ENCODE measurements at regions not wholly inside any gene's neighbourhood (a gene's known extent, or its start where the extent isn't known, plus 50 kb on each side); places are given as distances from the start of the nearest gene placed in this dataset.

DNA sequence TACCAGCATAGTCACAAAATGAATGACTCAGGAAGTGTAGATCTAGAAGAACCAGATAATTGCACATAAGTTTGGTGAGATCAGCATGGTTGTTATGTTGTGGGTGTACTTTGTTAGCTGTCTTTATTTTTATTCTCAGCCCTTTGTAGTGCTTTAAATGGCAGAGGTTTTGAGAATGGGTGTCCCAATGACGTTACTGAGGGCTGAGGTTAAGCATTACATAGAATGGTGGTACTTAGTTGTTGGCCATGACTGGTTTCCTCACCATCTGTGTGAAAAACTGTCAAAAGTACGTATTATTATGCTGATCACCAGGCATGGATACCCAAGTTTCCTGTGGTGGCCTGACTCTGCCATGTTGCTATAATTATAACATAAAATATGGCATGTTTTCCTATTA lies 165.8 kb downstream of the UBE2E3 start:
- TF ChIP-seq POLR2A (IDR thresholded peaks at IDR 0.05) = no peak
- TF ChIP-seq, protein P1, sequence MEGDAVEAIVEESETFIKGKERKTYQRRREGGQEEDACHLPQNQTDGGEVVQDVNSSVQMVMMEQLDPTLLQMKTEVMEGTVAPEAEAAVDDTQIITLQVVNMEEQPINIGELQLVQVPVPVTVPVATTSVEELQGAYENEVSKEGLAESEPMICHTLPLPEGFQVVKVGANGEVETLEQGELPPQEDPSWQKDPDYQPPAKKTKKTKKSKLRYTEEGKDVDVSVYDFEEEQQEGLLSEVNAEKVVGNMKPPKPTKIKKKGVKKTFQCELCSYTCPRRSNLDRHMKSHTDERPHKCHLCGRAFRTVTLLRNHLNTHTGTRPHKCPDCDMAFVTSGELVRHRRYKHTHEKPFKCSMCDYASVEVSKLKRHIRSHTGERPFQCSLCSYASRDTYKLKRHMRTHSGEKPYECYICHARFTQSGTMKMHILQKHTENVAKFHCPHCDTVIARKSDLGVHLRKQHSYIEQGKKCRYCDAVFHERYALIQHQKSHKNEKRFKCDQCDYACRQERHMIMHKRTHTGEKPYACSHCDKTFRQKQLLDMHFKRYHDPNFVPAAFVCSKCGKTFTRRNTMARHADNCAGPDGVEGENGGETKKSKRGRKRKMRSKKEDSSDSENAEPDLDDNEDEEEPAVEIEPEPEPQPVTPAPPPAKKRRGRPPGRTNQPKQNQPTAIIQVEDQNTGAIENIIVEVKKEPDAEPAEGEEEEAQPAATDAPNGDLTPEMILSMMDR (IDR thresholded peaks at IDR 0.05) = no peak
